IPS DF 6.9 (cell line): ENCODE measurements at regions not wholly inside any gene's neighbourhood (a gene's known extent, or its start where the extent isn't known, plus 50 kb on each side); places are given as distances from the start of the nearest gene placed in this dataset.

Source experiments
- DNase-seq: peaks from one replicate; pipeline ENCODE4 v3.0.0-alpha.2; 2013; ENCODE audit warnings: low read depth, low spot score
- H3K27ac ChIP-seq: one replicate; pipeline ENCODE4 v1.5.1; 2013; ENCODE audit warnings: low read length, control low read depth
- H3K27me3 ChIP-seq: 2 replicates; pipeline ENCODE4 v1.6.1; 2013; ENCODE audit warnings: mild to moderate bottlenecking, low read length; ENCODE audit not compliant: control insufficient read depth, insufficient read depth
- H3K36me3 ChIP-seq: 2 replicates; pipeline ENCODE4 v1.6.1; 2013; ENCODE audit warnings: low read length; ENCODE audit not compliant: control insufficient read depth, insufficient read depth
- H3K4me1 ChIP-seq: 2 replicates; pipeline ENCODE4 v1.6.1; 2013; ENCODE audit warnings: low read length; ENCODE audit not compliant: control insufficient read depth, insufficient read depth
- H3K4me3 ChIP-seq: 2 replicates; pipeline ENCODE4 v1.5.1; 2013; ENCODE audit warnings: mild to moderate bottlenecking, low read length
- H3K9me3 ChIP-seq: 2 replicates; pipeline ENCODE4 v1.6.1; 2013; ENCODE audit warnings: low read length, inconsistent platforms; ENCODE audit not compliant: control insufficient read depth, insufficient read depth
- WGBS: extraction: QIAGEN DNeasy Blood & Tissue Kit; methylation state at CpG from one replicate; pipeline ENCODE4 v1.1.7; 2013; ENCODE audit warnings: mixed read lengths, missing lambda C conversion rate; ENCODE audit not compliant: insufficient read length, insufficient coverage; 5-methylcytosine and 5-hydroxymethylcytosine counted together

GRCh38 chr10:111151595-111152307 lies 74.9 kb downstream of the ADRA2A start:
- no peak for DNase-seq
- no CpG with 5 or more reads among the region's 14 CpGs for WGBS
- Histone ChIP-seq H3K9me3 (no peaks in the 10 kb centered on the region), H3K36me3 (no peaks in the 10 kb centered on the region), H3K4me1 (no peaks in the 10 kb centered on the region), H3K27ac (no peak overlapping the region), H3K27me3 (no peaks in the 10 kb centered on the region), H3K4me3 (no peak overlapping the region)

GRCh38 chr10:111156754-111157153 lies 79.9 kb downstream of the ADRA2A start:
- Histone ChIP-seq H3K27ac (no peak overlapping the region), H3K4me1 (no peaks in the 10 kb centered on the region), H3K4me3 (no peak overlapping the region), H3K9me3 (no peaks in the 10 kb centered on the region), H3K27me3 (no peaks in the 10 kb centered on the region), H3K36me3 (no peaks in the 10 kb centered on the region)
- DNase-seq, result no peak
- WGBS, result no CpG with 5 or more reads among the region's 2 CpGs

- H3K27me3 ChIP-seq, result no peaks in the 10 kb centered on the region
- no peak overlapping the region for H3K27ac ChIP-seq
- no peaks in the 10 kb centered on the region for H3K36me3 ChIP-seq
- H3K4me1 ChIP-seq, result no peaks in the 10 kb centered on the region
- no peak for DNase-seq
- no CpG with 5 or more reads among the region's 3 CpGs for WGBS
- no peaks in the 10 kb centered on the region for H3K9me3 ChIP-seq
- H3K4me3 ChIP-seq, result no peak overlapping the region
These were observed 81.8 kb downstream of the ADRA2A start for GRCh38 chr10:111158595-111158994.

- Histone ChIP-seq H3K27ac (no peak overlapping the region), H3K4me1 (no peaks in the 10 kb centered on the region), H3K9me3 (no peaks in the 10 kb centered on the region), H3K27me3 (no peaks in the 10 kb centered on the region), H3K36me3 (no peaks in the 10 kb centered on the region), H3K4me3 (no peak overlapping the region)
- no CpG with 5 or more reads among the region's 7 CpGs for WGBS
- no peak for DNase-seq
These were observed 84.5 kb downstream of the ADRA2A start for GRCh38 chr10:111161109-111161874.

GRCh38 chr10:111171183-111171582 lies 94.4 kb downstream of the ADRA2A start:
- H3K9me3 ChIP-seq, result no peaks in the 10 kb centered on the region
- no peaks in the 10 kb centered on the region for H3K4me1 ChIP-seq
- H3K27me3 ChIP-seq, result no peaks in the 10 kb centered on the region
- DNase-seq, result no peak
- H3K36me3 ChIP-seq, result no peaks in the 10 kb centered on the region
- no peak overlapping the region for H3K27ac ChIP-seq
- H3K4me3 ChIP-seq, result no peak overlapping the region
- no CpG with 5 or more reads among the region's 1 CpG for WGBS

GRCh38 chr10:111175787-111176186 lies 99.0 kb downstream of the ADRA2A start:
- no peaks in the 10 kb centered on the region for H3K36me3 ChIP-seq
- H3K27ac ChIP-seq, result no peak overlapping the region
- no peak for DNase-seq
- no CpG with 5 or more reads among the region's 3 CpGs for WGBS
- H3K27me3 ChIP-seq, result no peaks in the 10 kb centered on the region
- H3K9me3 ChIP-seq, result no peaks in the 10 kb centered on the region
- H3K4me1 ChIP-seq, result no peaks in the 10 kb centered on the region
- no peak overlapping the region for H3K4me3 ChIP-seq

- no CpG with 5 or more reads among the region's 2 CpGs for WGBS
- Histone ChIP-seq H3K36me3 (no peaks in the 10 kb centered on the region), H3K4me3 (no peak overlapping the region), H3K9me3 (no peaks in the 10 kb centered on the region), H3K27me3 (no peaks in the 10 kb centered on the region), H3K4me1 (no peaks in the 10 kb centered on the region), H3K27ac (no peak overlapping the region)
- DNase-seq, result no peak
These were observed 100.5 kb downstream of the ADRA2A start for GRCh38 chr10:111177379-111177778.

- Histone ChIP-seq H3K4me1 (no peaks in the 10 kb centered on the region), H3K36me3 (no peaks in the 10 kb centered on the region), H3K9me3 (no peaks in the 10 kb centered on the region), H3K27me3 (no peaks in the 10 kb centered on the region), H3K4me3 (no peak overlapping the region), H3K27ac (no peak overlapping the region)
- no CpG with 5 or more reads among the region's 2 CpGs for WGBS
- DNase-seq, result no peak
These were observed 102.7 kb downstream of the ADRA2A start for GRCh38 chr10:111179514-111179913.

- WGBS, result no CpG with 5 or more reads among the region's 1 CpG
- no peaks in the 10 kb centered on the region for H3K36me3 ChIP-seq
- H3K4me3 ChIP-seq, result no peak overlapping the region
- H3K4me1 ChIP-seq, result no peaks in the 10 kb centered on the region
- no peak for DNase-seq
- no peaks in the 10 kb centered on the region for H3K9me3 ChIP-seq
- H3K27ac ChIP-seq, result no peak overlapping the region
- no peaks in the 10 kb centered on the region for H3K27me3 ChIP-seq
These were observed 109.5 kb downstream of the ADRA2A start for GRCh38 chr10:111186358-111186757.

GRCh38 chr10:111187096-111187495 lies 110.3 kb downstream of the ADRA2A start:
- no peaks in the 10 kb centered on the region for H3K4me1 ChIP-seq
- no peak for DNase-seq
- no peak overlapping the region for H3K4me3 ChIP-seq
- no peak overlapping the region for H3K27ac ChIP-seq
- no CpG with 5 or more reads among the region's 4 CpGs for WGBS
- no peaks in the 10 kb centered on the region for H3K27me3 ChIP-seq
- H3K9me3 ChIP-seq, result no peaks in the 10 kb centered on the region
- H3K36me3 ChIP-seq, result no peaks in the 10 kb centered on the region
